NB4 (cell line): ENCODE measurements at regions not wholly inside any gene's neighbourhood (a gene's known extent, or its start where the extent isn't known, plus 50 kb on each side); places are given as distances from the start of the nearest gene placed in this dataset.

Experiments used
- DNase-seq: peaks from one replicate; pipeline ENCODE4 v3.0.0; 2010; ENCODE audit warnings: low read depth
- H3K4me3 ChIP-seq: one replicate; pipeline ENCODE4 v1.5.1; 2011; ENCODE audit warnings: mild to moderate bottlenecking, low read depth, low read length, moderate library complexity
- CTCF ChIP-seq: IDR thresholded peaks from one replicate; pipeline ENCODE4 v1.5.1; 2012; ENCODE audit warnings: low read depth, low read length
- MAX ChIP-seq: IDR thresholded peaks from 2 replicates; pipeline ENCODE4 v1.6.1; 2011; ENCODE audit warnings: low read depth, low read length
- MYC ChIP-seq: IDR thresholded peaks from 2 replicates; pipeline ENCODE4 v1.6.1; 2011; ENCODE audit warnings: low read depth, low read length
- POLR2A ChIP-seq: IDR thresholded peaks from 2 replicates; pipeline ENCODE4 v1.6.1; 2011; ENCODE audit warnings: mild to moderate bottlenecking; ENCODE audit not compliant: insufficient read length; ENCODE audit errors: extremely low read depth

- H3K4me3 ChIP-seq: no peak overlapping the region
- no peak for DNase-seq
- TF ChIP-seq MAX: no peak
- TF ChIP-seq MYC: no peak
- TF ChIP-seq POLR2A: no peak
- no peak for TF ChIP-seq CTCF
Observed at GRCh38 chr3:75059120-75059519, 444.7 kb upstream of the CNTN3 start.

- H3K4me3 ChIP-seq: no peak overlapping the region
- TF ChIP-seq CTCF (no peak), MAX (no peak), POLR2A (no peak), MYC (no peak)
- no peak for DNase-seq
Observed at GRCh38 chr3:75061806-75062205, 447.3 kb upstream of the CNTN3 start.

GRCh38 chr3:75075158-75075557 is 460.7 kb upstream of the CNTN3 start:
- no peak for DNase-seq

GRCh38 chr3:75076481-75076880 is 462.0 kb upstream of the CNTN3 start:
- TF ChIP-seq POLR2A (no peak), MAX (no peak), MYC (no peak), CTCF (no peak)
- no peak for DNase-seq
- no peak overlapping the region for H3K4me3 ChIP-seq

More at GRCh38 chr3:75075158-75075557, 460.7 kb upstream of the CNTN3 start:
- H3K4me3 ChIP-seq: no peak overlapping the region
- TF ChIP-seq CTCF (no peak), POLR2A (no peak), MAX (no peak), MYC (no peak)

- TF ChIP-seq MAX: no peak
- no peak for TF ChIP-seq CTCF
- TF ChIP-seq POLR2A: no peak
- no peak for TF ChIP-seq MYC
- no peak overlapping the region for H3K4me3 ChIP-seq
- no peak for DNase-seq
Observed at GRCh38 chr3:75078290-75078689, 463.8 kb upstream of the CNTN3 start.

- H3K4me3 ChIP-seq: no peak overlapping the region
- no peak for TF ChIP-seq CTCF
- TF ChIP-seq MAX: no peak
- TF ChIP-seq MYC: no peak
- no peak for TF ChIP-seq POLR2A
- DNase-seq: no peak
Observed at GRCh38 chr3:75082845-75083244, 468.4 kb upstream of the CNTN3 start.
